Liver (tissue), 8 donors: ENCODE measurements at regions not wholly inside any gene's neighbourhood (a gene's known extent, or its start where the extent isn't known, plus 50 kb on each side); places are given as distances from the start of the nearest gene placed in this dataset.

Source experiments
- DNase-seq: peaks from one replicate; pipeline ENCODE4 v3.0.0-alpha.2; 2017; ENCODE audit warnings: low spot score
- H3K27ac ChIP-seq, 2 donors: one replicate each; pipeline ENCODE4 v1.7.0; 2013; ENCODE audit warnings: inconsistent platforms in 2 of 2, low read length in 2 of 2, control low read depth in 1 of 2, low read depth in 1 of 2, mild to moderate bottlenecking in 1 of 2
- H3K27me3 ChIP-seq, 4 donors: one replicate each; pipeline versions ENCODE4 v1.6.1 to v1.7.0; 2013; ENCODE audit warnings: low read length in 3 of 4, inconsistent platforms in 1 of 4, mild to moderate bottlenecking in 1 of 4, moderate library complexity in 1 of 4; ENCODE audit not compliant: control insufficient read depth in 4 of 4, insufficient read depth in 4 of 4
- H3K36me3 ChIP-seq, 4 donors: one replicate each; pipeline versions ENCODE4 v1.6.1 to v1.7.0; 2013; ENCODE audit warnings: low read length in 3 of 4, mild to moderate bottlenecking in 3 of 4, low read depth in 1 of 4, moderate library complexity in 1 of 4; ENCODE audit not compliant: control insufficient read depth in 4 of 4, insufficient read depth in 3 of 4
- H3K4me1 ChIP-seq, 4 donors: one replicate each; pipeline versions ENCODE4 v1.6.1 to v1.7.0; 2013; ENCODE audit warnings: low read length in 3 of 4, mild to moderate bottlenecking in 3 of 4, moderate library complexity in 1 of 4; ENCODE audit not compliant: control insufficient read depth in 4 of 4, insufficient read depth in 4 of 4
- H3K4me3 ChIP-seq, 3 donors: one replicate each; pipeline versions ENCODE4 v1.6.1 to v1.7.0; 2013; ENCODE audit warnings: low read length in 3 of 3, control low read depth in 1 of 3, low read depth in 1 of 3, mild to moderate bottlenecking in 1 of 3
- H3K9ac ChIP-seq, 2 donors: one replicate each; pipeline ENCODE4 v1.7.0; 2013; ENCODE audit warnings: low read length in 2 of 2, mild to moderate bottlenecking in 2 of 2, moderate library complexity in 2 of 2, control low read depth in 1 of 2, low read depth in 1 of 2
- H3K9me3 ChIP-seq, 4 donors: one replicate each; pipeline versions ENCODE4 v1.6.1 to v1.7.0; 2013; ENCODE audit warnings: low read length in 3 of 4; ENCODE audit not compliant: control insufficient read depth in 4 of 4
- EGR1 ChIP-seq, 2 donors: IDR thresholded peaks; 2 replicates each; pipeline ENCODE4 v1.6.1; 2016 to 2018; ENCODE audit warnings: antibody characterized with exemption in 2 of 2, low read depth in 2 of 2
- FOXA1 ChIP-seq: IDR thresholded peaks from 2 replicates; pipeline ENCODE4 v1.6.1; 2016; ENCODE audit warnings: antibody characterized with exemption
- FOXA2 ChIP-seq: IDR thresholded peaks from 2 replicates; pipeline ENCODE4 v1.6.1; 2016; ENCODE audit warnings: antibody characterized with exemption
- GABPA ChIP-seq, 2 donors: IDR thresholded peaks in 1 of 2; conservative IDR thresholded peaks in 1 of 2; 2 replicates each; pipeline ENCODE4 v1.6.1; 2016; ENCODE audit warnings: antibody characterized with exemption in 2 of 2, mild to moderate bottlenecking in 1 of 2, moderate library complexity in 1 of 2
- HNF4A ChIP-seq, 2 donors: conservative IDR thresholded peaks; 2 replicates each; pipeline ENCODE4 v1.6.1; 2016; ENCODE audit warnings: antibody characterized with exemption in 2 of 2, mild to moderate bottlenecking in 2 of 2
- HNF4G ChIP-seq: IDR thresholded peaks from 2 replicates; pipeline ENCODE4 v1.6.1; 2016; ENCODE audit warnings: antibody characterized with exemption
- JUND ChIP-seq, 2 donors: IDR thresholded peaks; 2 replicates each; pipeline ENCODE4 v1.6.1; 2016; ENCODE audit warnings: antibody characterized with exemption in 2 of 2
- NR2F2 ChIP-seq: IDR thresholded peaks from 2 replicates; pipeline ENCODE4 v1.6.1; 2016; ENCODE audit warnings: antibody characterized with exemption
- RAD21 ChIP-seq, 2 donors: IDR thresholded peaks; 2 replicates each; pipeline ENCODE4 v1.6.1; 2016; ENCODE audit warnings: antibody characterized with exemption in 2 of 2, mild to moderate bottlenecking in 2 of 2
- RXRA ChIP-seq, 2 donors: IDR thresholded peaks; 2 replicates each; pipeline ENCODE4 v1.6.1; 2017 to 2018; ENCODE audit warnings: antibody characterized with exemption in 2 of 2, mild to moderate bottlenecking in 1 of 2
- SP1 ChIP-seq: IDR thresholded peaks from 2 replicates; pipeline ENCODE4 v1.6.1; 2018; ENCODE audit warnings: antibody characterized with exemption, mild to moderate bottlenecking
- TAF1 ChIP-seq: conservative IDR thresholded peaks from 2 replicates; pipeline ENCODE4 v1.6.1; 2016; ENCODE audit warnings: antibody characterized with exemption, mild to moderate bottlenecking
- YY1 ChIP-seq: IDR thresholded peaks from 2 replicates; pipeline ENCODE4 v1.6.1; 2016; ENCODE audit warnings: antibody characterized with exemption, mild to moderate bottlenecking
- WGBS: extraction: QIAGEN DNeasy Blood & Tissue Kit; methylation state at CpG from one replicate; pipeline ENCODE4 v1.1.7; 2013; 5-methylcytosine and 5-hydroxymethylcytosine counted together
- TF ChIP-seq, protein P1 (sequence below): fragments of 150-350 bp; IDR thresholded peaks from 2 replicates; pipeline ENCODE4 v1.5.1; 2017; ENCODE audit warnings: improper control_type of control experiment, low read depth, low read length; ENCODE audit not compliant: missing input control
- TF ChIP-seq, protein P2 (sequence below): IDR thresholded peaks from 2 replicates; pipeline ENCODE4 v1.6.1; 2016; ENCODE audit warnings: antibody characterized with exemption
- TF ChIP-seq, protein P3 (sequence below): IDR thresholded peaks from 2 replicates; pipeline ENCODE4 v1.6.1; 2016; ENCODE audit warnings: antibody characterized with exemption
- TF ChIP-seq, protein P4 (sequence below): IDR thresholded peaks from 2 replicates; pipeline ENCODE4 v1.6.1; 2016; ENCODE audit warnings: antibody characterized with exemption
- donor health status: healthy.
- donor health status: healthy.
- donor health status: healthy.
- donor health status: healthy.
- donor health status: healthy.

DNA sequence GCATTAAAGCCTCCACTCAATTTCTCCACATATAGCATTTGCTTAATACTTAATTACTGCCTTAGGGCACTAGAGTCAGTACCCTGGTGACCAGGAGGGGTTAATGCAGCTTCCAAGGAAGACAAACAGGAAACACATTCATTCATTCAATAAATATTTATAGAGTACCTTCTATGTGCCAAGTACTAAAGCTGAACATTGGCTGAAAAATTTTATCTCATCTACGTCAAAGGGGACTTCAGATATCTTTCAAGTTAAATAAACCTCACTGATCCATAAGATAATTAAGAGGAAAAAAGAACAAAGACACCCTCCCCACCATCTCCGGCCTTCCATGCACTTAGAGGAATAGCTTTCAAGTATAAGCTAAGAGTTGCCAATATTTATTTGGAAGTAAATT lies 156.9 kb upstream of the PRICKLE2 start:
- Histone ChIP-seq H3K4me3 (no peak overlapping the region), H3K27me3 (peaks cover 0 to 3% (median 0%) of the 10 kb centered on the region in 4 donors), H3K9me3 (peaks cover 0 to 4% (median 3%) of the 10 kb centered on the region in 4 donors), H3K36me3 (no peaks in the 10 kb centered on the region), H3K4me1 (no peaks in the 10 kb centered on the region), H3K27ac (no peak overlapping the region), H3K9ac (no peak overlapping the region)
- TF ChIP-seq GABPA (IDR thresholded peaks at IDR 0.05 in 1 of 2, conservative IDR thresholded peaks at IDR 0.05 in 1 of 2) (no peak), TAF1 (no peak), FOXA1 (no peak), RXRA (IDR thresholded peaks at IDR 0.05) (no peak), HNF4A (conservative IDR thresholded peaks at IDR 0.05) (no peak), FOXA2 (no peak)
- TF ChIP-seq, protein P1, sequence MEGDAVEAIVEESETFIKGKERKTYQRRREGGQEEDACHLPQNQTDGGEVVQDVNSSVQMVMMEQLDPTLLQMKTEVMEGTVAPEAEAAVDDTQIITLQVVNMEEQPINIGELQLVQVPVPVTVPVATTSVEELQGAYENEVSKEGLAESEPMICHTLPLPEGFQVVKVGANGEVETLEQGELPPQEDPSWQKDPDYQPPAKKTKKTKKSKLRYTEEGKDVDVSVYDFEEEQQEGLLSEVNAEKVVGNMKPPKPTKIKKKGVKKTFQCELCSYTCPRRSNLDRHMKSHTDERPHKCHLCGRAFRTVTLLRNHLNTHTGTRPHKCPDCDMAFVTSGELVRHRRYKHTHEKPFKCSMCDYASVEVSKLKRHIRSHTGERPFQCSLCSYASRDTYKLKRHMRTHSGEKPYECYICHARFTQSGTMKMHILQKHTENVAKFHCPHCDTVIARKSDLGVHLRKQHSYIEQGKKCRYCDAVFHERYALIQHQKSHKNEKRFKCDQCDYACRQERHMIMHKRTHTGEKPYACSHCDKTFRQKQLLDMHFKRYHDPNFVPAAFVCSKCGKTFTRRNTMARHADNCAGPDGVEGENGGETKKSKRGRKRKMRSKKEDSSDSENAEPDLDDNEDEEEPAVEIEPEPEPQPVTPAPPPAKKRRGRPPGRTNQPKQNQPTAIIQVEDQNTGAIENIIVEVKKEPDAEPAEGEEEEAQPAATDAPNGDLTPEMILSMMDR = no peak
- TF ChIP-seq, protein P2, sequence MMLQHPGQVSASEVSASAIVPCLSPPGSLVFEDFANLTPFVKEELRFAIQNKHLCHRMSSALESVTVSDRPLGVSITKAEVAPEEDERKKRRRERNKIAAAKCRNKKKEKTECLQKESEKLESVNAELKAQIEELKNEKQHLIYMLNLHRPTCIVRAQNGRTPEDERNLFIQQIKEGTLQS = no peak
- TF ChIP-seq, protein P3, sequence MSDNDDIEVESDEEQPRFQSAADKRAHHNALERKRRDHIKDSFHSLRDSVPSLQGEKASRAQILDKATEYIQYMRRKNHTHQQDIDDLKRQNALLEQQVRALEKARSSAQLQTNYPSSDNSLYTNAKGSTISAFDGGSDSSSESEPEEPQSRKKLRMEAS = no peak
- no peak for DNase-seq
- 72% methylated on average over 2 of the region's 2 CpGs for WGBS

DNA sequence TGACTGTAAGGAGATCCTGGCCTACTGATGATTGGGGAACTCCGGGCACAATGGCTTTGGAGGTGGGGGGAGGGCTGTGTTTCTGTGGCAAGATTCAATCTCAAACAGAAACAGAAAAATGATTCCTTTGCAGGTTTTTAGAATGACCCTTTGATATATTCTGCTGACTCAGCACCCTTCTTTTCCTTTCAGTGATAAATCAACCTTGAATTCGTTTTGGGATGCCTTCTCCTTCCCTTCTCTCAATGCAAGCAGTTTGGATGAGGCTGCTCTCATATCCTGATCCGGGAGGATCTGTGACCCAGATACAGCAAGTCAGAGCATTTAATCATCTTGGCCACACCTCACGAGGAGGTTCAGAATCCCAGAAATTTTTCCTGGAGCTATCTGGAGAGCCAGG lies 156.1 kb upstream of the PRICKLE2 start:
- DNase-seq = no peak
- Histone ChIP-seq H3K9me3 (peaks cover 0 to 4% (median 3%) of the 10 kb centered on the region in 4 donors), H3K4me1 (no peaks in the 10 kb centered on the region), H3K36me3 (no peaks in the 10 kb centered on the region), H3K27me3 (peaks cover 0 to 3% (median 0%) of the 10 kb centered on the region in 4 donors), H3K4me3 (no peak overlapping the region), H3K9ac (no peak overlapping the region), H3K27ac (no peak overlapping the region)
- 71% methylated on average over 4 of the region's 4 CpGs for WGBS
- TF ChIP-seq, protein P3 = no peak
- TF ChIP-seq FOXA2 (no peak), HNF4A (conservative IDR thresholded peaks at IDR 0.05) (no peak), SP1 (no peak), RXRA (IDR thresholded peaks at IDR 0.05) (no peak), HNF4G (no peak), JUND (IDR thresholded peaks at IDR 0.05) (no peak), RAD21 (IDR thresholded peaks at IDR 0.05) (no peak), NR2F2 (no peak), FOXA1 (no peak), YY1 (no peak), EGR1 (IDR thresholded peaks at IDR 0.05; ENCODE audit: low read depth in 2 of 2) (no peak)
- TF ChIP-seq, protein P2 = no peak
- TF ChIP-seq, protein P4, sequence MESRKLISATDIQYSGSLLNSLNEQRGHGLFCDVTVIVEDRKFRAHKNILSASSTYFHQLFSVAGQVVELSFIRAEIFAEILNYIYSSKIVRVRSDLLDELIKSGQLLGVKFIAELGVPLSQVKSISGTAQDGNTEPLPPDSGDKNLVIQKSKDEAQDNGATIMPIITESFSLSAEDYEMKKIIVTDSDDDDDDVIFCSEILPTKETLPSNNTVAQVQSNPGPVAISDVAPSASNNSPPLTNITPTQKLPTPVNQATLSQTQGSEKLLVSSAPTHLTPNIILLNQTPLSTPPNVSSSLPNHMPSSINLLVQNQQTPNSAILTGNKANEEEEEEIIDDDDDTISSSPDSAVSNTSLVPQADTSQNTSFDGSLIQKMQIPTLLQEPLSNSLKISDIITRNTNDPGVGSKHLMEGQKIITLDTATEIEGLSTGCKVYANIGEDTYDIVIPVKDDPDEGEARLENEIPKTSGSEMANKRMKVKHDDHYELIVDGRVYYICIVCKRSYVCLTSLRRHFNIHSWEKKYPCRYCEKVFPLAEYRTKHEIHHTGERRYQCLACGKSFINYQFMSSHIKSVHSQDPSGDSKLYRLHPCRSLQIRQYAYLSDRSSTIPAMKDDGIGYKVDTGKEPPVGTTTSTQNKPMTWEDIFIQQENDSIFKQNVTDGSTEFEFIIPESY = no peak
- TF ChIP-seq, protein P1 = no peak
